ENCODE measurements at regions not wholly inside any gene's neighbourhood (a gene's known extent, or its start where the extent isn't known, plus 50 kb on each side); places are given as distances from the start of the nearest gene placed in this dataset.

GRCh38 chr12:113651662-113652061, 180.0 kb upstream of the LHX5 start:
- DNase-seq = no peak

GRCh38 chr12:113650476-113650875, 178.8 kb upstream of the LHX5 start:
- no peak for DNase-seq

- DNase-seq = no peak
Measured at GRCh38 chr12:113649256-113649830, 177.7 kb upstream of the LHX5 start.

- no peak for DNase-seq
Measured at GRCh38 chr12:113647048-113647447, 175.4 kb upstream of the LHX5 start.

- DNase-seq = peak; percentile 49
Measured at GRCh38 chr12:113645603-113646002, 173.9 kb upstream of the LHX5 start.

GRCh38 chr12:113645183-113645582, 173.5 kb upstream of the LHX5 start:
- no peak for DNase-seq

GRCh38 chr12:113643177-113643974, 171.7 kb upstream of the LHX5 start:
- DNase-seq = no peak

- DNase-seq = no peak
Measured at GRCh38 chr12:113642672-113643071, 171.0 kb upstream of the LHX5 start.

GRCh38 chr12:113642216-113642615, 170.5 kb upstream of the LHX5 start:
- DNase-seq = no peak

GRCh38 chr12:113641426-113642030, 169.9 kb upstream of the LHX5 start:
- no peak for DNase-seq

- no peak for DNase-seq
Measured at GRCh38 chr12:113640837-113641236, 169.2 kb upstream of the LHX5 start.

- no peak for DNase-seq
Measured at GRCh38 chr12:113639474-113639873, 167.8 kb upstream of the LHX5 start.

- peak; percentile 41 for DNase-seq
Measured at GRCh38 chr12:113638460-113638775, 166.7 kb upstream of the LHX5 start.

GRCh38 chr12:113634982-113635381, 163.3 kb upstream of the LHX5 start:
- no peak for DNase-seq

GRCh38 chr12:113634474-113634873, 162.8 kb upstream of the LHX5 start:
- DNase-seq = no peak

- no peak for DNase-seq
Measured at GRCh38 chr12:113633678-113634332, 162.1 kb upstream of the LHX5 start.

GRCh38 chr12:113630625-113631024, 159.0 kb upstream of the LHX5 start:
- DNase-seq = no peak

GRCh38 chr12:113625499-113625898, 153.8 kb upstream of the LHX5 start:
- no peak for DNase-seq

- DNase-seq = no peak
Measured at GRCh38 chr12:113622410-113622809, 150.7 kb upstream of the LHX5 start.

GRCh38 chr12:113620437-113620976, 148.8 kb upstream of the LHX5 start:
- DNase-seq = no peak

GRCh38 chr12:113619202-113619601, 147.5 kb upstream of the LHX5 start:
- no peak for DNase-seq

- no peak for DNase-seq
Measured at GRCh38 chr12:113613414-113613813, 141.7 kb upstream of the LHX5 start.

- no peak for DNase-seq
Measured at GRCh38 chr12:113612793-113613192, 141.1 kb upstream of the LHX5 start.

All from eye (tissue), 1 donor.